ENCODE measurements at regions not wholly inside any gene's neighbourhood (a gene's known extent, or its start where the extent isn't known, plus 50 kb on each side); places are given as distances from the start of the nearest gene placed in this dataset.

DNA sequence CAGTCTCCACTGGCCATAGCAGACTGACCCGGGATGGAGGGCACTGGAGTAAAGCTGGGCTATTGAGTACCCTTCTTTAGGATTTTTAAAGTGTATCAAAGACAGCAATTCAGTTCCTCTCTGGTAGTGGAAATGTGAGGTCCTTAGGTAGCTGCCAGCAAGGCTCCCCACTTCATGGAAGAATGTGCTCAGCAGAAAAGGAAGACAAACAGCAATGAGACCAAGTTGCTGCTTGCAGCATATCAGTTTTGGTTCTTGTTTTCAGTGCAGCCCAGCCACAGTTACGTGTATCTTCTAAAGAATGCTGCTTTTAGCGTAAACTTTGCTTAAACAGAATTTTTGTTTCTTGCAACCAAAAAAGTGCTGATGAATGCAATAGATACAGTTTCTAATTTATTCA is 374.0 kb upstream of the CBLB start:
- 0 out of 2 replicates have a peak, but pooled peaks have one; percentile 24 for TF ChIP-seq POLR2A (IDR thresholded peaks at IDR 0.05; ENCODE audit: low read depth, low read length)
- TF ChIP-seq TAF1 (IDR thresholded peaks at IDR 0.05; ENCODE audit: low read depth, low read length) = no peak
- TF ChIP-seq POLR2AphosphoS5 (IDR thresholded peaks at IDR 0.05; ENCODE audit: low read depth, low read length) = peak; percentile 61; the same call in 1 of the 2 replicates
- no peak for TF ChIP-seq PAX5 (IDR thresholded peaks at IDR 0.05; ENCODE audit: insufficient read depth, low read length, severe bottlenecking)
- TF ChIP-seq POU2F2 (IDR thresholded peaks at IDR 0.05; ENCODE audit: low read depth, low read length) = no peak

Data from GM12891 (cell line).